PC-3 (cell line): ENCODE measurements at regions not wholly inside any gene's neighbourhood (a gene's known extent, or its start where the extent isn't known, plus 50 kb on each side); places are given as distances from the start of the nearest gene placed in this dataset.
A peak's percentile ranks its signal among the peaks of the same experiment; 100 is the strongest.

Experiments
- ATAC-seq: fragments of 200-7000 bp; cut with Tn5 transposase; 2 replicates; pipeline ENCODE4 v1.9.1; 2020; ENCODE audit warnings: mild to moderate bottlenecking, moderate library complexity
- BruUV-seq: library from RNA; stranded (reverse); fragments of 400-500 nt; replicated peaks from 2 replicates; lab custom pipeline; 2021; lab: Mats Ljungman, UMichigan
- CTCF ChIA-PET: fragments of 300-600 bp; sonication (Branson Sonifier 250); formaldehyde crosslinking; loops from one replicate; lab custom pipeline; 2022; ENCODE audit warnings: antibody characterized with exemption; lab: Charles Lee
- POLR2A ChIA-PET: fragments of 300-600 bp; sonication (Branson Sonifier 250); formaldehyde crosslinking; loops from one replicate; lab custom pipeline; 2022; ENCODE audit warnings: antibody characterized with exemption; ENCODE audit not compliant: unreplicated experiment; lab: Charles Lee
- DNase-seq: peaks from one replicate; pipeline ENCODE4 v3.0.0-alpha.2; 2015
- H2AFZ ChIP-seq: fragments of 300-600 bp; sonication (generic); 2 replicates; pipeline ENCODE4 v1.6.0; 2016; ENCODE audit warnings: antibody characterized with exemption, low read length
- H3F3A ChIP-seq: fragments of 300-600 bp; sonication (generic); one replicate; pipeline ENCODE4 v1.6.0; 2017; ENCODE audit warnings: antibody characterized with exemption, low read length, control low read depth, mild to moderate bottlenecking; ENCODE audit not compliant: unreplicated experiment
- H3K27ac ChIP-seq: fragments of 300-600 bp; sonication (generic); 2 replicates; pipeline ENCODE4 v1.5.1; 2016; ENCODE audit warnings: mild to moderate bottlenecking, low read length
- H3K27me3 ChIP-seq: fragments of 300-600 bp; sonication (generic); 2 replicates; pipeline ENCODE4 v1.6.1; 2016; ENCODE audit warnings: low read length, mixed read lengths
- H3K36me3 ChIP-seq: fragments of 300-600 bp; sonication (generic); 2 replicates; pipeline ENCODE4 v1.6.1; 2016; ENCODE audit warnings: low read depth, mixed run types, low read length, mixed read lengths
- H3K4me1 ChIP-seq: fragments of 300-600 bp; sonication (generic); 2 replicates; pipeline ENCODE4 v1.5.1; 2016; ENCODE audit warnings: low read length; ENCODE audit not compliant: insufficient read depth
- H3K4me2 ChIP-seq: fragments of 300-600 bp; sonication (generic); 2 replicates; pipeline ENCODE4 v1.6.0; 2016; ENCODE audit warnings: low read length
- H3K4me3 ChIP-seq: fragments of 300-600 bp; sonication (generic); 2 replicates; pipeline ENCODE4 v1.5.1; 2016; ENCODE audit warnings: mild to moderate bottlenecking, low read length, mixed read lengths
- H3K79me2 ChIP-seq: fragments of 300-600 bp; sonication (generic); 2 replicates; pipeline ENCODE4 v1.6.1; 2017; ENCODE audit warnings: low read length, mixed read lengths
- H3K9ac ChIP-seq: fragments of 300-600 bp; sonication (generic); 2 replicates; pipeline ENCODE4 v1.6.0; 2016; ENCODE audit warnings: mild to moderate bottlenecking, low read length
- H3K9me2 ChIP-seq: fragments of 300-600 bp; sonication (generic); replicated peaks from 2 replicates; pipeline ENCODE4 v1.6.1; 2016; ENCODE audit warnings: mixed run types, low read length, mixed read lengths
- H3K9me3 ChIP-seq: fragments of 300-600 bp; sonication (generic); 2 replicates; pipeline ENCODE4 v1.6.1; 2016; ENCODE audit warnings: low read length, mixed read lengths
- H4K20me1 ChIP-seq: fragments of 300-600 bp; sonication (generic); 2 replicates; pipeline ENCODE4 v1.6.1; 2016; ENCODE audit warnings: low read length, mixed read lengths
- CTCF ChIP-seq: fragments of 300-600 bp; sonication (generic); conservative IDR thresholded peaks from 2 replicates; pipeline ENCODE4 v1.5.1; 2017; ENCODE audit warnings: antibody characterized with exemption, low read depth, mild to moderate bottlenecking, low read length
- EZH2 ChIP-seq: fragments of 300-600 bp; sonication (generic); IDR thresholded peaks from one replicate; pipeline ENCODE4 v1.6.1; 2017; ENCODE audit warnings: antibody characterized with exemption, mild to moderate bottlenecking, low read length; ENCODE audit not compliant: unreplicated experiment
- EZH2phosphoT487 ChIP-seq: fragments of 300-600 bp; sonication (generic); IDR thresholded peaks from 2 replicates; pipeline ENCODE4 v1.6.1; 2018; ENCODE audit warnings: mild to moderate bottlenecking, antibody characterized with exemption, low read length, borderline replicate concordance
- intact Hi-C: fragments of 100-400 bp; cut with micrococcal nuclease; formaldehyde crosslinking; loops from 2 replicates; pipeline ENCODE4 v1.9.0; 2023

- BruUV-seq: no TSS peak
- H3K9ac ChIP-seq: no peak overlapping the region
- no peak overlapping the region for H2AFZ ChIP-seq
- no peak overlapping the region for H3K4me2 ChIP-seq
- H4K20me1 ChIP-seq: no peaks in the 10 kb centered on the region
- no peak overlapping the region for H3K4me3 ChIP-seq
- no peaks in the 10 kb centered on the region for H3K4me1 ChIP-seq
- H3K36me3 ChIP-seq: no peaks in the 10 kb centered on the region
- H3K9me2 ChIP-seq: no peaks in the 10 kb centered on the region
- no peak overlapping the region for H3K27ac ChIP-seq
- peaks cover 20% of the 10 kb centered on the region for H3K27me3 ChIP-seq
- no peaks in the 10 kb centered on the region for H3K9me3 ChIP-seq
- intact Hi-C loops: no loop called here
- POLR2A ChIA-PET: no interaction called here
- DNase-seq: peak; percentile 44
- CTCF ChIA-PET: no interaction called here
- H3F3A ChIP-seq: no peaks in the 10 kb centered on the region
- ATAC-seq: no peak
- TF ChIP-seq CTCF (peak; percentile 61), EZH2phosphoT487 (no peak), EZH2 (no peak)
- no peaks in the 10 kb centered on the region for H3K79me2 ChIP-seq
These were observed 109.7 kb downstream of the CD8B2 start for GRCh38 chr2:106596844-106597243.

- CTCF ChIA-PET: no interaction called here
- POLR2A ChIA-PET: no interaction called here
- H2AFZ ChIP-seq: no peak overlapping the region
- H3K9ac ChIP-seq: no peak overlapping the region
- H3F3A ChIP-seq: no peaks in the 10 kb centered on the region
- H3K9me2 ChIP-seq: no peaks in the 10 kb centered on the region
- no TSS peak for BruUV-seq
- no peak for TF ChIP-seq EZH2
- no peak for TF ChIP-seq CTCF
- TF ChIP-seq EZH2phosphoT487: no peak
- H3K4me1 ChIP-seq: no peaks in the 10 kb centered on the region
- intact Hi-C loops: no loop called here
- no peaks in the 10 kb centered on the region for H4K20me1 ChIP-seq
- H3K79me2 ChIP-seq: no peaks in the 10 kb centered on the region
- peaks cover 8% of the 10 kb centered on the region; the same call in 1 of the 2 replicates for H3K27me3 ChIP-seq
- DNase-seq (no peak), ATAC-seq (no peak)
- no peaks in the 10 kb centered on the region for H3K36me3 ChIP-seq
- H3K4me2 ChIP-seq: no peak overlapping the region
- no peak overlapping the region for H3K27ac ChIP-seq
- H3K9me3 ChIP-seq: no peaks in the 10 kb centered on the region
- H3K4me3 ChIP-seq: no peak overlapping the region
These were observed 112.4 kb downstream of the CD8B2 start for GRCh38 chr2:106599540-106599939.

- Histone ChIP-seq H3F3A (no peaks in the 10 kb centered on the region), H3K9me3 (no peaks in the 10 kb centered on the region), H3K4me2 (no peak overlapping the region), H3K79me2 (no peaks in the 10 kb centered on the region), H3K27ac (no peak overlapping the region), H4K20me1 (no peaks in the 10 kb centered on the region), H3K9me2 (no peaks in the 10 kb centered on the region), H3K36me3 (no peaks in the 10 kb centered on the region), H3K4me3 (no peak overlapping the region), H3K27me3 (peaks cover 11% of the 10 kb centered on the region; the same call in 1 of the 2 replicates), H3K9ac (no peak overlapping the region), H2AFZ (no peak overlapping the region), H3K4me1 (no peaks in the 10 kb centered on the region)
- POLR2A ChIA-PET: no interaction called here
- ATAC-seq (no peak), DNase-seq (no peak)
- CTCF ChIA-PET: no interaction called here
- TF ChIP-seq EZH2phosphoT487 (no peak), CTCF (no peak), EZH2 (no peak)
- intact Hi-C loops: no loop called here
- no TSS peak for BruUV-seq
These were observed 114.9 kb downstream of the CD8B2 start for GRCh38 chr2:106602042-106602441.
